ENCODE measurements at regions not wholly inside any gene's neighbourhood (a gene's known extent, or its start where the extent isn't known, plus 50 kb on each side); places are given as distances from the start of the nearest gene placed in this dataset.

DNA sequence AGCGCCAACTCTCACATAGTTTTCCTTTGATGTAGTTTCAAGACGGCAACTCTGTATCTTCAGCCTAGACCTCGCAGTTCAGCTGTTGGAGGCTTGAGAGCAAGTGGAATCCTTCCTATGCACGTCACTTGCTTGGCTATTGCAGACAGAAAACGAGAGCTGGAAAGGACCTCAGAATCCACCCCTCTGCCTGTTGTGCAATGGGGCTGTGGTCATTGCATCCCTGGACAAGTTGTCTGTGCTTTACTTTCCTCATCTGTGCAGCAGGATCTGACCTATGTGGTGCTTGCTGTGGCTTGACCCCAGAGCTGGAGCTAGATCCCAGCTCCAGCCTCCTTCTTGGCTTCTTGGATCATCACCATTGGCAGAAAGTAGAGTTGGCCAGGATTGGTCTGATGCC is 50.0 kb upstream of the IGSF21 start:
- FAIRE-seq (no peak), DNase-seq (ENCODE audit: low spot score) (no peak)
